ENCODE measurements at regions not wholly inside any gene's neighbourhood (a gene's known extent, or its start where the extent isn't known, plus 50 kb on each side); places are given as distances from the start of the nearest gene placed in this dataset.

GRCh38 chr13:31027136-31027535, 94.7 kb downstream of the TEX26 start:
- H3K27me3 ChIP-seq (ENCODE audit: insufficient read depth, poor library complexity, severe bottlenecking), result peaks cover 8% of the 10 kb centered on the region
- no peak for TF ChIP-seq REST (IDR thresholded peaks at IDR 0.05; ENCODE audit: insufficient replicate concordance, low read depth)
- no peak for TF ChIP-seq POLR2AphosphoS5 (IDR thresholded peaks at IDR 0.05; ENCODE audit: low read depth)
- TF ChIP-seq GABPA (IDR thresholded peaks at IDR 0.05; ENCODE audit: low read depth), result no peak
- no peak for DNase-seq (ENCODE audit: low read depth in 1 of 2, low spot score in 1 of 2)
- H3K4me3 ChIP-seq (replicated peaks; ENCODE audit: insufficient read depth, low read length), result no peak overlapping the region
- no peak overlapping the region for H3K27ac ChIP-seq (replicated peaks)
